C4-2B (cell line): ENCODE measurements at regions not wholly inside any gene's neighbourhood (a gene's known extent, or its start where the extent isn't known, plus 50 kb on each side); places are given as distances from the start of the nearest gene placed in this dataset.

Experiments used
- H3K27ac ChIP-seq: fragments of 450-650 bp; 2 replicates; pipeline ENCODE4 v1.5.1; 2017
- ZFX ChIP-seq: fragments of 450-650 bp; IDR thresholded peaks from 2 replicates; pipeline ENCODE4 v1.6.1; 2017
- TF ChIP-seq, protein P1 (sequence below): fragments of 450-650 bp; conservative IDR thresholded peaks from 2 replicates; pipeline ENCODE4 v1.5.1; 2017; ENCODE audit warnings: mild to moderate bottlenecking

- TF ChIP-seq ZFX: no peak
- TF ChIP-seq, protein P1, sequence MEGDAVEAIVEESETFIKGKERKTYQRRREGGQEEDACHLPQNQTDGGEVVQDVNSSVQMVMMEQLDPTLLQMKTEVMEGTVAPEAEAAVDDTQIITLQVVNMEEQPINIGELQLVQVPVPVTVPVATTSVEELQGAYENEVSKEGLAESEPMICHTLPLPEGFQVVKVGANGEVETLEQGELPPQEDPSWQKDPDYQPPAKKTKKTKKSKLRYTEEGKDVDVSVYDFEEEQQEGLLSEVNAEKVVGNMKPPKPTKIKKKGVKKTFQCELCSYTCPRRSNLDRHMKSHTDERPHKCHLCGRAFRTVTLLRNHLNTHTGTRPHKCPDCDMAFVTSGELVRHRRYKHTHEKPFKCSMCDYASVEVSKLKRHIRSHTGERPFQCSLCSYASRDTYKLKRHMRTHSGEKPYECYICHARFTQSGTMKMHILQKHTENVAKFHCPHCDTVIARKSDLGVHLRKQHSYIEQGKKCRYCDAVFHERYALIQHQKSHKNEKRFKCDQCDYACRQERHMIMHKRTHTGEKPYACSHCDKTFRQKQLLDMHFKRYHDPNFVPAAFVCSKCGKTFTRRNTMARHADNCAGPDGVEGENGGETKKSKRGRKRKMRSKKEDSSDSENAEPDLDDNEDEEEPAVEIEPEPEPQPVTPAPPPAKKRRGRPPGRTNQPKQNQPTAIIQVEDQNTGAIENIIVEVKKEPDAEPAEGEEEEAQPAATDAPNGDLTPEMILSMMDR: no peak
- H3K27ac ChIP-seq: no peak overlapping the region
These were observed 386.8 kb downstream of the RAPGEF2 start for GRCh38 chr4:159489646-159490045.

DNA sequence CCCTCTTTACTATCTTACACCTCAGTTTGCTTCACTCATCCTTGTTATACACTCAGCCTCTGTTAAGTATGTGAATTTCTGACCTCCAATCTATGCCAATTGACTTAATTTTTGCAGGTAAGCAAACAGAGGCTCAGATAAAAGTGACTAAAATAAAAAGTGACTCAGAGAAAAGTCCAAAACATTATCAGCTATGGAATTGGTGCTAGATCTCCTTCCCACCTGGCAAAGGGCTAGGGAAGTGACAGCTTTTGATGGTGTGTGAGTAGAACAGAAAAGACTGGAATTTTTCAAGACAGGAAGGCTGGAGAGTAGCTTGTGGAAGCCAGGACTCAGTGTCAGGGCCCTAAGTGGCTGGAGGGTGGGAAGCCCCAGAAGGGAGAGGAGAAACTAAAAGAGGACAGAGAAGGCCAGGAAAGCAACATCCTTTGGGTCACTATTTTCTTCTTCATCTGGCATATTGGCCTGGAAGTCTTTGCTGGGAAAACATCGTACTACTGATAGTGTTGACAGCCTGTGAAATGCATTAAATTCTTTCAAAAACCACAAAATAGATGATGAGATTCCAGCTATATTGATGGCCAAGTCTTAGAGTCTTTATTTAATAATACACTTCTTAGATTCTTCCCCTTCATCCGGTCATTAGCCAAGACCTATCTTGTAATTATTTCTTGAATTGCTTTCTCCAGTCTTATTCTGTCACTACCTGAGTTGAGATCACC is 392.8 kb downstream of the RAPGEF2 start:
- H3K27ac ChIP-seq: no peak overlapping the region; the same call in 1 of the 2 replicates
- no peak for TF ChIP-seq ZFX
- TF ChIP-seq, protein P1: no peak

- TF ChIP-seq, protein P1: no peak
- TF ChIP-seq ZFX: no peak
- H3K27ac ChIP-seq: no peak overlapping the region; the same call in 1 of the 2 replicates
These were observed 393.4 kb downstream of the RAPGEF2 start for GRCh38 chr4:159496248-159496647.

GRCh38 chr4:159497936-159498335 is 395.1 kb downstream of the RAPGEF2 start:
- H3K27ac ChIP-seq: no peak overlapping the region
- TF ChIP-seq, protein P1: no peak
- TF ChIP-seq ZFX: no peak

GRCh38 chr4:159498446-159499115 is 395.7 kb downstream of the RAPGEF2 start:
- TF ChIP-seq ZFX: no peak
- TF ChIP-seq, protein P1: no peak

DNA sequence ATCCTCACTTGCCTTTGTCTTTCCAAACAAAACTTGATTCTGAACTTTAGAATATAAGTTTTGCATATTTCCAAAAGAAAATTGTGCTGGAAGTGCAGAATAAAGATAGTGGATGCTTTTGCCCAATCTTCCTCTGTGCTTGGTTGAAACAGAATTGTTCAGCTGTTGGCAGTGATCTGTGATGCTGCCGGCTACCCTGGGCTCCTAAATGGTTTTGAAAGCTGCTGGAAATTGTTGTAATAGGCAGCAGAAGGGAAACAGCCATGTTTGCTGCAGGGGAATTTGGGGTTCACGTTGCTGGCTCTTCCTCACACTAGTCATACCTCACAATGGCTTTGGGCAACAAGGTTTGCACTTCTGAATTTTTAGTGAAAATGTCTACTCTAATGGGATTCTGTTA is 398.0 kb downstream of the RAPGEF2 start:
- no peak overlapping the region for H3K27ac ChIP-seq
- TF ChIP-seq ZFX: no peak
- TF ChIP-seq, protein P1: no peak

More at GRCh38 chr4:159498446-159499115, 395.7 kb downstream of the RAPGEF2 start:
- no peak overlapping the region for H3K27ac ChIP-seq
